ENCODE measurements at regions not wholly inside any gene's neighbourhood (a gene's known extent, or its start where the extent isn't known, plus 50 kb on each side); places are given as distances from the start of the nearest gene placed in this dataset.

- Histone ChIP-seq H3K36me3 (ENCODE audit: control insufficient read depth in 5 of 5, insufficient read depth in 5 of 5, low read length in 5 of 5) (no peaks in the 10 kb centered on the region), H3K27ac (ENCODE audit: low read depth, low read length) (no peak overlapping the region), H3K27me3 (ENCODE audit: control insufficient read depth in 5 of 5, insufficient read depth in 4 of 5, low read length in 5 of 5) (no peaks in the 10 kb centered on the region), H3K9me3 (ENCODE audit: control insufficient read depth in 5 of 5, low read length in 5 of 5) (peaks cover 0 to 4% (median 0%) of the 10 kb centered on the region in 5 donors), H3K4me1 (ENCODE audit: control insufficient read depth in 5 of 5, insufficient read depth in 5 of 5, low read length in 5 of 5) (no peaks in the 10 kb centered on the region), H3K9ac (ENCODE audit: low read length in 5 of 5) (no peak overlapping the region), H3K4me3 (ENCODE audit: low read depth in 1 of 5, low read length in 5 of 5) (no peak overlapping the region)
Observed at GRCh38 chr13:83825676-83826075, 56.6 kb downstream of the SLITRK1 start.

- H3K4me3 ChIP-seq (ENCODE audit: low read depth in 1 of 5, low read length in 5 of 5): no peak overlapping the region
Observed at GRCh38 chr13:83824560-83824959, 57.7 kb downstream of the SLITRK1 start.

GRCh38 chr13:83824120-83824519, 58.2 kb downstream of the SLITRK1 start:
- H3K27me3 ChIP-seq (ENCODE audit: control insufficient read depth in 5 of 5, insufficient read depth in 4 of 5, low read length in 5 of 5): no peaks in the 10 kb centered on the region
- peaks cover 0 to 4% (median 0%) of the 10 kb centered on the region in 5 donors for H3K9me3 ChIP-seq (ENCODE audit: control insufficient read depth in 5 of 5, low read length in 5 of 5)
- no peak overlapping the region for H3K4me3 ChIP-seq (ENCODE audit: low read depth in 1 of 5, low read length in 5 of 5)
- no peaks in the 10 kb centered on the region for H3K36me3 ChIP-seq (ENCODE audit: control insufficient read depth in 5 of 5, insufficient read depth in 5 of 5, low read length in 5 of 5)
- no peak overlapping the region for H3K27ac ChIP-seq (ENCODE audit: low read depth, low read length)
- no peaks in the 10 kb centered on the region for H3K4me1 ChIP-seq (ENCODE audit: control insufficient read depth in 5 of 5, insufficient read depth in 5 of 5, low read length in 5 of 5)
- no peak overlapping the region for H3K9ac ChIP-seq (ENCODE audit: low read length in 5 of 5)

More at GRCh38 chr13:83824560-83824959, 57.7 kb downstream of the SLITRK1 start:
- H3K9me3 ChIP-seq (ENCODE audit: control insufficient read depth in 5 of 5, low read length in 5 of 5): peaks cover 0 to 4% (median 0%) of the 10 kb centered on the region in 5 donors
- no peaks in the 10 kb centered on the region for H3K36me3 ChIP-seq (ENCODE audit: control insufficient read depth in 5 of 5, insufficient read depth in 5 of 5, low read length in 5 of 5)
- no peak overlapping the region for H3K27ac ChIP-seq (ENCODE audit: low read depth, low read length)
- no peaks in the 10 kb centered on the region for H3K27me3 ChIP-seq (ENCODE audit: control insufficient read depth in 5 of 5, insufficient read depth in 4 of 5, low read length in 5 of 5)
- H3K9ac ChIP-seq (ENCODE audit: low read length in 5 of 5): no peak overlapping the region
- no peaks in the 10 kb centered on the region for H3K4me1 ChIP-seq (ENCODE audit: control insufficient read depth in 5 of 5, insufficient read depth in 5 of 5, low read length in 5 of 5)

GRCh38 chr13:83819611-83820010, 62.7 kb downstream of the SLITRK1 start:
- Histone ChIP-seq H3K9me3 (ENCODE audit: control insufficient read depth in 5 of 5, low read length in 5 of 5) (peaks cover 0 to 4% (median 2%) of the 10 kb centered on the region in 5 donors), H3K9ac (ENCODE audit: low read length in 5 of 5) (no peak overlapping the region), H3K36me3 (ENCODE audit: control insufficient read depth in 5 of 5, insufficient read depth in 5 of 5, low read length in 5 of 5) (no peaks in the 10 kb centered on the region), H3K27me3 (ENCODE audit: control insufficient read depth in 5 of 5, insufficient read depth in 4 of 5, low read length in 5 of 5) (no peaks in the 10 kb centered on the region), H3K4me3 (ENCODE audit: low read depth in 1 of 5, low read length in 5 of 5) (no peak overlapping the region), H3K4me1 (ENCODE audit: control insufficient read depth in 5 of 5, insufficient read depth in 5 of 5, low read length in 5 of 5) (no peaks in the 10 kb centered on the region), H3K27ac (ENCODE audit: low read depth, low read length) (no peak overlapping the region)

GRCh38 chr13:83819156-83819555, 63.1 kb downstream of the SLITRK1 start:
- Histone ChIP-seq H3K9ac (ENCODE audit: low read length in 5 of 5) (no peak overlapping the region), H3K4me3 (ENCODE audit: low read depth in 1 of 5, low read length in 5 of 5) (no peak overlapping the region), H3K27me3 (ENCODE audit: control insufficient read depth in 5 of 5, insufficient read depth in 4 of 5, low read length in 5 of 5) (no peaks in the 10 kb centered on the region), H3K27ac (ENCODE audit: low read depth, low read length) (no peak overlapping the region), H3K9me3 (ENCODE audit: control insufficient read depth in 5 of 5, low read length in 5 of 5) (peaks cover 0 to 4% (median 2%) of the 10 kb centered on the region in 5 donors), H3K4me1 (ENCODE audit: control insufficient read depth in 5 of 5, insufficient read depth in 5 of 5, low read length in 5 of 5) (no peaks in the 10 kb centered on the region), H3K36me3 (ENCODE audit: control insufficient read depth in 5 of 5, insufficient read depth in 5 of 5, low read length in 5 of 5) (no peaks in the 10 kb centered on the region)

GRCh38 chr13:83816081-83816480, 66.2 kb downstream of the SLITRK1 start:
- no peaks in the 10 kb centered on the region for H3K36me3 ChIP-seq (ENCODE audit: control insufficient read depth in 5 of 5, insufficient read depth in 5 of 5, low read length in 5 of 5)
- no peaks in the 10 kb centered on the region for H3K4me1 ChIP-seq (ENCODE audit: control insufficient read depth in 5 of 5, insufficient read depth in 5 of 5, low read length in 5 of 5)
- peaks cover 0 to 2% (median 0%) of the 10 kb centered on the region in 5 donors for H3K9me3 ChIP-seq (ENCODE audit: control insufficient read depth in 5 of 5, low read length in 5 of 5)
- H3K27ac ChIP-seq (ENCODE audit: low read depth, low read length): no peak overlapping the region
- no peak overlapping the region for H3K4me3 ChIP-seq (ENCODE audit: low read depth in 1 of 5, low read length in 5 of 5)
- H3K9ac ChIP-seq (ENCODE audit: low read length in 5 of 5): no peak overlapping the region
- no peaks in the 10 kb centered on the region for H3K27me3 ChIP-seq (ENCODE audit: control insufficient read depth in 5 of 5, insufficient read depth in 4 of 5, low read length in 5 of 5)

- no peak overlapping the region for H3K27ac ChIP-seq (ENCODE audit: low read depth, low read length)
- no peaks in the 10 kb centered on the region for H3K4me1 ChIP-seq (ENCODE audit: control insufficient read depth in 5 of 5, insufficient read depth in 5 of 5, low read length in 5 of 5)
- peaks cover 0 to 2% (median 0%) of the 10 kb centered on the region in 5 donors for H3K9me3 ChIP-seq (ENCODE audit: control insufficient read depth in 5 of 5, low read length in 5 of 5)
Observed at GRCh38 chr13:83815598-83815997, 66.7 kb downstream of the SLITRK1 start.

GRCh38 chr13:83810136-83810535, 72.1 kb downstream of the SLITRK1 start:
- no peaks in the 10 kb centered on the region for H3K27me3 ChIP-seq (ENCODE audit: control insufficient read depth in 5 of 5, insufficient read depth in 4 of 5, low read length in 5 of 5)
- no peak overlapping the region for H3K4me3 ChIP-seq (ENCODE audit: low read depth in 1 of 5, low read length in 5 of 5)
- no peaks in the 10 kb centered on the region for H3K4me1 ChIP-seq (ENCODE audit: control insufficient read depth in 5 of 5, insufficient read depth in 5 of 5, low read length in 5 of 5)
- H3K9ac ChIP-seq (ENCODE audit: low read length in 5 of 5): no peak overlapping the region
- H3K27ac ChIP-seq (ENCODE audit: low read depth, low read length): no peak overlapping the region
- no peaks in the 10 kb centered on the region for H3K36me3 ChIP-seq (ENCODE audit: control insufficient read depth in 5 of 5, insufficient read depth in 5 of 5, low read length in 5 of 5)
- no peaks in the 10 kb centered on the region for H3K9me3 ChIP-seq (ENCODE audit: control insufficient read depth in 5 of 5, low read length in 5 of 5)

More at GRCh38 chr13:83815598-83815997, 66.7 kb downstream of the SLITRK1 start:
- no peaks in the 10 kb centered on the region for H3K36me3 ChIP-seq (ENCODE audit: control insufficient read depth in 5 of 5, insufficient read depth in 5 of 5, low read length in 5 of 5)
- no peaks in the 10 kb centered on the region for H3K27me3 ChIP-seq (ENCODE audit: control insufficient read depth in 5 of 5, insufficient read depth in 4 of 5, low read length in 5 of 5)
- H3K9ac ChIP-seq (ENCODE audit: low read length in 5 of 5): no peak overlapping the region
- no peak overlapping the region for H3K4me3 ChIP-seq (ENCODE audit: low read depth in 1 of 5, low read length in 5 of 5)

GRCh38 chr13:83804356-83804962, 77.8 kb downstream of the SLITRK1 start:
- Histone ChIP-seq H3K36me3 (ENCODE audit: control insufficient read depth in 5 of 5, insufficient read depth in 5 of 5, low read length in 5 of 5) (no peaks in the 10 kb centered on the region), H3K27ac (ENCODE audit: low read depth, low read length) (no peak overlapping the region), H3K9me3 (ENCODE audit: control insufficient read depth in 5 of 5, low read length in 5 of 5) (peaks cover 0 to 3% (median 0%) of the 10 kb centered on the region in 5 donors)

GRCh38 chr13:83798731-83799130, 83.5 kb downstream of the SLITRK1 start:
- Histone ChIP-seq H3K4me3 (ENCODE audit: low read depth in 1 of 5, low read length in 5 of 5) (no peak overlapping the region), H3K27me3 (ENCODE audit: control insufficient read depth in 5 of 5, insufficient read depth in 4 of 5, low read length in 5 of 5) (no peaks in the 10 kb centered on the region), H3K27ac (ENCODE audit: low read depth, low read length) (no peak overlapping the region), H3K9me3 (ENCODE audit: control insufficient read depth in 5 of 5, low read length in 5 of 5) (peaks cover 0 to 3% (median 0%) of the 10 kb centered on the region in 5 donors), H3K4me1 (ENCODE audit: control insufficient read depth in 5 of 5, insufficient read depth in 5 of 5, low read length in 5 of 5) (no peaks in the 10 kb centered on the region), H3K9ac (ENCODE audit: low read length in 5 of 5) (no peak overlapping the region), H3K36me3 (ENCODE audit: control insufficient read depth in 5 of 5, insufficient read depth in 5 of 5, low read length in 5 of 5) (no peaks in the 10 kb centered on the region)

More at GRCh38 chr13:83804356-83804962, 77.8 kb downstream of the SLITRK1 start:
- no peak overlapping the region for H3K9ac ChIP-seq (ENCODE audit: low read length in 5 of 5)
- H3K27me3 ChIP-seq (ENCODE audit: control insufficient read depth in 5 of 5, insufficient read depth in 4 of 5, low read length in 5 of 5): no peaks in the 10 kb centered on the region
- H3K4me3 ChIP-seq (ENCODE audit: low read depth in 1 of 5, low read length in 5 of 5): no peak overlapping the region
- H3K4me1 ChIP-seq (ENCODE audit: control insufficient read depth in 5 of 5, insufficient read depth in 5 of 5, low read length in 5 of 5): no peaks in the 10 kb centered on the region
